ENCODE measurements at regions not wholly inside any gene's neighbourhood (a gene's known extent, or its start where the extent isn't known, plus 50 kb on each side); places are given as distances from the start of the nearest gene placed in this dataset.

- no peak for TF ChIP-seq POLR2A (IDR thresholded peaks at IDR 0.05)
- TF ChIP-seq, protein P1, sequence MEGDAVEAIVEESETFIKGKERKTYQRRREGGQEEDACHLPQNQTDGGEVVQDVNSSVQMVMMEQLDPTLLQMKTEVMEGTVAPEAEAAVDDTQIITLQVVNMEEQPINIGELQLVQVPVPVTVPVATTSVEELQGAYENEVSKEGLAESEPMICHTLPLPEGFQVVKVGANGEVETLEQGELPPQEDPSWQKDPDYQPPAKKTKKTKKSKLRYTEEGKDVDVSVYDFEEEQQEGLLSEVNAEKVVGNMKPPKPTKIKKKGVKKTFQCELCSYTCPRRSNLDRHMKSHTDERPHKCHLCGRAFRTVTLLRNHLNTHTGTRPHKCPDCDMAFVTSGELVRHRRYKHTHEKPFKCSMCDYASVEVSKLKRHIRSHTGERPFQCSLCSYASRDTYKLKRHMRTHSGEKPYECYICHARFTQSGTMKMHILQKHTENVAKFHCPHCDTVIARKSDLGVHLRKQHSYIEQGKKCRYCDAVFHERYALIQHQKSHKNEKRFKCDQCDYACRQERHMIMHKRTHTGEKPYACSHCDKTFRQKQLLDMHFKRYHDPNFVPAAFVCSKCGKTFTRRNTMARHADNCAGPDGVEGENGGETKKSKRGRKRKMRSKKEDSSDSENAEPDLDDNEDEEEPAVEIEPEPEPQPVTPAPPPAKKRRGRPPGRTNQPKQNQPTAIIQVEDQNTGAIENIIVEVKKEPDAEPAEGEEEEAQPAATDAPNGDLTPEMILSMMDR (IDR thresholded peaks at IDR 0.05), result no peak
- 67 to 71% methylated on average over 6 of the region's 6 CpGs for WGBS, 2 donors
- intact Hi-C loops (cut with DNase I; ENCODE audit: low total_unique reads), result no loop called here
- DNase-seq (ENCODE audit: low spot score in 2 of 2), result no peak
- no peak overlapping the region for H3K4me3 ChIP-seq (ENCODE audit: low read depth, poor library complexity, severe bottlenecking)
Observed at GRCh38 chr11:39960206-39960605, 1499.2 kb downstream of the LRRC4C start.

- TF ChIP-seq, protein P1 (IDR thresholded peaks at IDR 0.05), result no peak
- no peak for TF ChIP-seq POLR2A (IDR thresholded peaks at IDR 0.05)
- intact Hi-C loops (cut with DNase I; ENCODE audit: low total_unique reads), result no loop called here
- no peak overlapping the region for H3K4me3 ChIP-seq (ENCODE audit: low read depth, poor library complexity, severe bottlenecking)
- DNase-seq (ENCODE audit: low spot score in 2 of 2), result no peak
- 68 to 83% methylated on average over 3 of the region's 3 CpGs for WGBS, 2 donors
Observed at GRCh38 chr11:39932966-39933365, 1526.5 kb downstream of the LRRC4C start.

DNA sequence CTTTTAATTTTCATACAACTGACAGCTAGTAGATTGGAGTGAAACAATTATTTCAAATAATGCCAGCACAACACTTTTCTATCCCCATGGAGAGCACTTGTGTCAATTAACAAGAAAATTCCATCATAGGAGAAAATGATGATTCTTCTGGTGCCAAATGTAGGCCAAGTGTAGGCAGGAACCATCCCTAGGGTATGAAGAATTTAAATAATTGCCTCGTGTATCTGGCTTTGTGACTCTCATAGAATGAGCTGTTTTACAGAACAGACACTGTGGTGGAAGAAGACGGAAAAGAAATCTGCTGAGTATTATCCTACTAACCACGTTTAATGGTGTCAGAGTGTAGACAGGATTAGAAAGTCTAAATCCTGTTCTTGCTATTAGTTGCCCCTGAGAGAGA is 1542.2 kb downstream of the LRRC4C start:
- no peak for DNase-seq (ENCODE audit: low spot score in 2 of 2)
- intact Hi-C loops (cut with DNase I; ENCODE audit: low total_unique reads), result no loop called here
- TF ChIP-seq, protein P1 (IDR thresholded peaks at IDR 0.05), result no peak
- no peak for TF ChIP-seq POLR2A (IDR thresholded peaks at IDR 0.05)
- 60 to 62% methylated on average over 3 of the region's 3 CpGs for WGBS, 2 donors
- H3K4me3 ChIP-seq (ENCODE audit: low read depth, poor library complexity, severe bottlenecking), result no peak overlapping the region

DNA sequence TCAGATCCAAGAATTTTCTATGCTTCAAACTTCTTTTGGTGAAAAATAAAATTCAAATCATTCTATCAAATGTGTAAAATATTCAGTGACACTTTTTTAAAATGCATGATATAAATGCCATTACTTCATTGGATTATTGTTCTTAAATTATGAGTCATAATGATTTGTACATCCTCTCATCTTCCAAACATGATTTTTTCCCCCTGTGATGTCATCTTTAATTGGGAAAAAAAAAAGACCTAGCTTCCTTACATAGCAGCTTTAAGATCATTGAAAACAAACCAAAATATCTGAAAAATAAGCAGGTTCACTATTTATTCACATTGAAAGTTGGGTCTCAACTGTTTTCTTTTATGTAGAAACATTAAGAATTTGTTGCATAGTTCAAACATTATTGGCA is 1549.4 kb downstream of the LRRC4C start:
- intact Hi-C loops (cut with DNase I; ENCODE audit: low total_unique reads), result no loop called here

DNA sequence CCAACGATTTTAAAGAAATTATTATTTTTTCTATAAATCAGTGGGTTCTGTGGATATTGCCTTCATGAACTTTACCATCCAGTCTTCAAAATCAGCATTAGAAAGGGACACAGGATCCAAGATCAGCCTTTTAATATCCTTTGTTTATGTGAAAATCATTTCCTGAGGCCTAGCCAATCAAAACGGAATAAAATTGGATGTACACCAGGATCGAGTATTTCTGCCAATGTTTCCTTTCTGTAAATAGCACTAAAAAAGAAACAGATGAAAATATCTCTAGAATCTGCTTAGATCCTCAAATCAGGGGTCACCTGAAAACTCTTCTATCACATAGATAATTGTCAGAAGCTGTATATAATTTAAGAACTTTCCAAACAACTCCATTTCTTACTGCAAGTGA is 1598.5 kb downstream of the LRRC4C start:
- DNase-seq (ENCODE audit: low spot score in 2 of 2), result no peak
- WGBS, 2 donors, result 62 to 71% methylated on average over 3 of the region's 3 CpGs
- intact Hi-C loops (cut with DNase I; ENCODE audit: low total_unique reads), result no loop called here
- TF ChIP-seq, protein P1 (IDR thresholded peaks at IDR 0.05), result no peak
- TF ChIP-seq POLR2A (IDR thresholded peaks at IDR 0.05), result no peak
- H3K4me3 ChIP-seq (ENCODE audit: low read depth, poor library complexity, severe bottlenecking), result no peak overlapping the region

More for the DNA sequence above, 1549.4 kb downstream of the LRRC4C start:
- no peak overlapping the region for H3K4me3 ChIP-seq (ENCODE audit: low read depth, poor library complexity, severe bottlenecking)
- TF ChIP-seq, protein P1 (IDR thresholded peaks at IDR 0.05), result no peak
- no peak for TF ChIP-seq POLR2A (IDR thresholded peaks at IDR 0.05)
- DNase-seq (ENCODE audit: low spot score in 2 of 2), result no peak

DNA sequence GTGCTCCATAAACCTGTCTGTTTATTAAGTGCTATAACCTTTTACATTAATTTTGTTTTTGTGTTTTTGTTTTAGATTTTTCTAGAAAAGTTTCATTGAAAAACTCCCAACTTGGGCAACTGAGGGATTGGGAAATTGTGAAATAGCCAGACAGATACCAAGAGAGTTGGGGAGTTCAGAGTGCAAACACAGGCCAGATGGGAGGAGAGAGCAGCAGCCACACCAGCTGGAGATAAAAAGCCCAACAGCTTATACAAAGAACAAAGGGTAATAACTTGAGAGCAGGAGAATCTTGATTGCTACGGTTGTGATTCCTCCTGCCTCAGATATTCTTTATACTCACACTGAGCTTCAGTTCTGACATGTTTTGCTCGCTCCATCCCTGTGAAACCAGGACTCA is 1642.2 kb downstream of the LRRC4C start:
- H3K4me3 ChIP-seq (ENCODE audit: low read depth, poor library complexity, severe bottlenecking), result no peak overlapping the region
- intact Hi-C loops (cut with DNase I; ENCODE audit: low total_unique reads), result no loop called here
- DNase-seq (ENCODE audit: low spot score in 2 of 2), result no peak
- TF ChIP-seq POLR2A (IDR thresholded peaks at IDR 0.05), result no peak
- TF ChIP-seq, protein P1 (IDR thresholded peaks at IDR 0.05), result no peak
- WGBS, 2 donors, result 43 to 60% methylated on average over 2 of the region's 2 CpGs

Measured in lower leg skin (tissue), 4 donors.